A549 (cell line): ENCODE measurements at regions not wholly inside any gene's neighbourhood (a gene's known extent, or its start where the extent isn't known, plus 50 kb on each side); places are given as distances from the start of the nearest gene placed in this dataset.

Source experiments
- ATAC-seq, 2 experiments: fragments of 200-7000 bp in 1 of 2; fragments of >200 bp in 1 of 2; cut with Nextera tagmentation in 1 of 2; cut with Tn5 transposase in 1 of 2; 3 replicates each; pipeline versions ENCODE4 v1.8.0 to v1.9.1; 2018 to 2020; ENCODE audit warnings: mild to moderate bottlenecking in 1 of 2, moderate library complexity in 1 of 2
- CTCF ChIA-PET: fragments of 300-600 bp; sonication (Branson Sonifier 250); formaldehyde crosslinking; extraction: SDS; loops from one replicate; lab custom pipeline; 2021; ENCODE audit warnings: antibody characterized with exemption, inconsistent platforms; lab: Yijun Ruan, JAX
- POLR2A ChIA-PET: fragments of 350-600 bp; formaldehyde crosslinking; extraction: SDS; loops from one replicate; lab custom pipeline; 2021; ENCODE audit warnings: antibody characterized with exemption, inconsistent platforms; lab: Yijun Ruan, JAX
- DNase-seq, 2 experiments: peaks; one replicate each; pipeline versions ENCODE4 v3.0.0 to v3.0.0-alpha.2; 2011 to 2016; ENCODE audit warnings: low read depth in 1 of 2, low spot score in 1 of 2
- FAIRE-seq: peaks from 2 replicates; lab custom pipeline; 2011; peaks lifted over from hg19 to GRCh38; lab: Jason Lieb, UNC
- H3K27ac ChIP-seq, 2 experiments: fragments of >200 bp; sonication (Bioruptor Twin); formaldehyde crosslinking; 3 replicates each; pipeline ENCODE4 v1.5.1; 2016 to 2017
- H3K4me1 ChIP-seq: fragments of >200 bp; sonication (Bioruptor Twin); formaldehyde crosslinking; 3 replicates; pipeline ENCODE4 v1.6.1; 2016
- H3K4me2 ChIP-seq: fragments of >200 bp; sonication (Bioruptor Twin); formaldehyde crosslinking; 3 replicates; pipeline ENCODE4 v1.6.1; 2016
- H3K4me3 ChIP-seq: fragments of >200 bp; sonication (Bioruptor Twin); formaldehyde crosslinking; 3 replicates; pipeline ENCODE4 v1.5.1; 2016
- H3K9me3 ChIP-seq: fragments of >200 bp; sonication (Bioruptor Twin); formaldehyde crosslinking; 3 replicates; pipeline ENCODE4 v1.6.1; 2016
- CHD2 ChIP-seq: fragments of 150-350 bp; IDR thresholded peaks from 2 replicates; pipeline ENCODE4 v1.6.1; 2014; ENCODE audit warnings: low read length; ENCODE audit not compliant: partially characterized antibody
- EP300 ChIP-seq, 2 experiments: fragments of >200 bp; sonication (Bioruptor Twin); formaldehyde crosslinking; IDR thresholded peaks; 2 replicates in 1 of 2; 3 replicates in 1 of 2; pipeline ENCODE4 v1.6.1; 2016 to 2017
- FOSL2 ChIP-seq, 2 experiments: fragments of 450-650 bp in 1 of 2; fragments of >200 bp in 1 of 2; sonication (Bioruptor Twin) in 1 of 2; formaldehyde crosslinking; IDR thresholded peaks; 2 replicates each; pipeline versions ENCODE4 v1.5.0 to v1.6.1; 2016 to 2020; ENCODE audit warnings: mild to moderate bottlenecking in 1 of 2, moderate library complexity in 1 of 2
- HES2 ChIP-seq: fragments of >200 bp; sonication (Bioruptor Twin); formaldehyde crosslinking; IDR thresholded peaks from 2 replicates; pipeline ENCODE4 v1.6.1; 2016
- HEYL ChIP-seq: fragments of 250-450 bp; sonication (Bioruptor Pico); IDR thresholded peaks from 2 replicates; pipeline ENCODE4 v1.8.0; 2021; ENCODE audit warnings: mild to moderate bottlenecking, moderate library complexity
- HMGXB4 ChIP-seq: fragments of 250-450 bp; sonication (Bioruptor Pico); IDR thresholded peaks from 2 replicates; pipeline ENCODE4 v1.5.0; 2021; ENCODE audit warnings: mild to moderate bottlenecking, moderate library complexity, borderline replicate concordance
- HOXB5 ChIP-seq: fragments of 250-450 bp; sonication (Bioruptor Pico); IDR thresholded peaks from 2 replicates; pipeline ENCODE4 v1.5.0; 2020; ENCODE audit warnings: mild to moderate bottlenecking, moderate library complexity
- KDM5A ChIP-seq: fragments of 200-600 bp; sonication (generic); IDR thresholded peaks from 2 replicates; pipeline ENCODE4 v1.6.1; 2016; ENCODE audit warnings: antibody characterized with exemption, mild to moderate bottlenecking
- MAX ChIP-seq: IDR thresholded peaks from 2 replicates; pipeline ENCODE4 v1.6.1; 2012
- MYC ChIP-seq: IDR thresholded peaks from 2 replicates; pipeline ENCODE4 v1.6.1; 2012; ENCODE audit warnings: mild to moderate bottlenecking, inconsistent platforms, low read length, improper control_type of control experiment, borderline replicate concordance
- NFE2L2 ChIP-seq: fragments of 150-350 bp; conservative IDR thresholded peaks from 2 replicates; pipeline ENCODE4 v1.6.1; 2014; ENCODE audit warnings: low read length
- NPAS2 ChIP-seq: fragments of 250-450 bp; sonication (Bioruptor Pico); IDR thresholded peaks from 2 replicates; pipeline ENCODE4 v1.8.0; 2022; ENCODE audit warnings: mild to moderate bottlenecking, moderate library complexity, borderline replicate concordance
- NR3C1 ChIP-seq: fragments of >200 bp; sonication (Bioruptor Twin); formaldehyde crosslinking; IDR thresholded peaks from 3 replicates; pipeline ENCODE4 v1.6.1; 2017
- PHF8 ChIP-seq: fragments of 200-600 bp; sonication (generic); IDR thresholded peaks from 2 replicates; pipeline ENCODE4 v1.6.1; 2016; ENCODE audit warnings: low read depth, mild to moderate bottlenecking, antibody characterized with exemption, moderate library complexity, borderline replicate concordance
- POLR2A ChIP-seq: IDR thresholded peaks from 2 replicates; pipeline ENCODE4 v1.6.1; 2012; ENCODE audit warnings: mild to moderate bottlenecking, low read length
- RARB ChIP-seq: fragments of 250-450 bp; sonication (Bioruptor Pico); IDR thresholded peaks from 2 replicates; pipeline ENCODE4 v1.8.0; 2021; ENCODE audit warnings: mild to moderate bottlenecking, moderate library complexity
- RCOR1 ChIP-seq: fragments of 150-350 bp; IDR thresholded peaks from 2 replicates; pipeline ENCODE4 v1.6.1; 2014; ENCODE audit warnings: antibody characterized with exemption, low read length, low read depth
- RFX5 ChIP-seq: fragments of 450-650 bp; IDR thresholded peaks from 2 replicates; pipeline ENCODE4 v1.7.1; 2014; ENCODE audit warnings: antibody characterized with exemption, mild to moderate bottlenecking, moderate library complexity
- SREBF2 ChIP-seq: fragments of 450-650 bp; IDR thresholded peaks from 2 replicates; pipeline ENCODE4 v1.6.1; 2014; ENCODE audit warnings: mild to moderate bottlenecking, moderate library complexity
- TFCP2L1 ChIP-seq: fragments of 250-450 bp; sonication (Bioruptor Pico); IDR thresholded peaks from 2 replicates; pipeline ENCODE4 v1.5.0; 2021; ENCODE audit warnings: mild to moderate bottlenecking
- TP53 ChIP-seq: fragments of 250-450 bp; sonication (Bioruptor Pico); IDR thresholded peaks from 2 replicates; pipeline ENCODE4 v1.5.0; 2021; ENCODE audit warnings: mild to moderate bottlenecking, moderate library complexity
- ZSCAN20 ChIP-seq: fragments of 250-450 bp; sonication (Bioruptor Pico); IDR thresholded peaks from 2 replicates; pipeline ENCODE4 v1.8.0; 2022; ENCODE audit warnings: mild to moderate bottlenecking, moderate library complexity
- WGBS: methylation state at CpG from one replicate; pipeline ENCODE4 v1.1.6; 2017; ENCODE audit errors: missing lambda C conversion rate; 5-methylcytosine and 5-hydroxymethylcytosine counted together
- TF ChIP-seq, protein P1 (sequence below): fragments of 250-450 bp; sonication (Bioruptor Pico); IDR thresholded peaks from 2 replicates; pipeline ENCODE4 v1.5.0; 2020; ENCODE audit warnings: low read depth, mild to moderate bottlenecking, moderate library complexity
- TF ChIP-seq, protein P2 (sequence below): fragments of 450-650 bp; IDR thresholded peaks from 2 replicates; pipeline ENCODE4 v1.6.1; 2014; ENCODE audit warnings: antibody characterized with exemption

- CTCF ChIA-PET = no interaction called here
- no peaks in the 10 kb centered on the region for H3K9me3 ChIP-seq
- no peaks in the 10 kb centered on the region for H3K4me1 ChIP-seq
- 0% methylated on average over 1 of the region's 1 CpG for WGBS
- ATAC-seq (no peak), DNase-seq (no peak)
- TF ChIP-seq POLR2A (no peak), RFX5 (no peak), TP53 (CRISPR knock-in tag) (no peak), MYC (no peak), ZSCAN20 (CRISPR knock-in tag) (no peak), SREBF2 (no peak), KDM5A (no peak), NR3C1 (no peak), TFCP2L1 (no peak), EP300 (IDR thresholded peaks at IDR 0.05) (no peak), HEYL (no peak), HES2 (no peak), HOXB5 (CRISPR knock-in tag) (no peak), CHD2 (no peak), NPAS2 (CRISPR knock-in tag) (no peak), FOSL2 (IDR thresholded peaks at IDR 0.05) (no peak), FOSL2 (CRISPR knock-in tag; IDR thresholded peaks at IDR 0.05) (no peak), HMGXB4 (CRISPR knock-in tag) (no peak)
- TF ChIP-seq, protein P1, sequence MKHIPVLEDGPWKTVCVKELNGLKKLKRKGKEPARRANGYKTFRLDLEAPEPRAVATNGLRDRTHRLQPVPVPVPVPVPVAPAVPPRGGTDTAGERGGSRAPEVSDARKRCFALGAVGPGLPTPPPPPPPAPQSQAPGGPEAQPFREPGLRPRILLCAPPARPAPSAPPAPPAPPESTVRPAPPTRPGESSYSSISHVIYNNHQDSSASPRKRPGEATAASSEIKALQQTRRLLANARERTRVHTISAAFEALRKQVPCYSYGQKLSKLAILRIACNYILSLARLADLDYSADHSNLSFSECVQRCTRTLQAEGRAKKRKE (CRISPR knock-in tag) = no peak
- TF ChIP-seq, all 56 proteins: peak for 0
- POLR2A ChIA-PET = no interaction called here
- Histone ChIP-seq H3K4me3 (no peak overlapping the region), H3K27ac (no peak overlapping the region), H3K4me2 (no peak overlapping the region)
- no peak for FAIRE-seq
These were observed 840.2 kb upstream of the C9orf72 start for GRCh38 chr9:28413471-28413870.

DNA sequence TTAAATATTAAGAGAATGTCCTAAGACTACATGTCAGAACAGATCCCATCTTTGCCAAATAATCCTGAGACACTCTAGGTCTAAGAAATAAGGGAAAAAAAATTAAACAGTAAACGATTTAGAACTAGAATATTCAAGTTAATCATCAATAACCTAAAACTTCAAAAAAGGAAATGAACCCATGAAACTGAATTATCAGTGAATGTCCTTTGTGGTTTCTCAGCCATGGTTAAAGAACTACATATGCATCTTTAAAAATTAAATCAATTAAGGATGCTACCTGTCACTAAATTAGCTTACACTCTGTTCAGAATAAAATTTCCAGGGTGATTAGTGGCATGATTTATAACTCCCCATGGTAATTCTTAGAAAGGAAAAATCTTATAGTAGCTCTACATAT lies 850.0 kb upstream of the C9orf72 start:
- Histone ChIP-seq H3K4me1 (no peaks in the 10 kb centered on the region), H3K27ac (no peak overlapping the region), H3K4me2 (no peak overlapping the region), H3K9me3 (no peaks in the 10 kb centered on the region), H3K4me3 (no peak overlapping the region)
- WGBS = 0% methylated on average over 1 of the region's 1 CpG
- ATAC-seq (no peak), DNase-seq (no peak), FAIRE-seq (no peak)
- TF ChIP-seq ZSCAN20 (CRISPR knock-in tag) (no peak), PHF8 (no peak), RARB (CRISPR knock-in tag) (no peak), RCOR1 (no peak), MAX (no peak), TFCP2L1 (no peak), TP53 (CRISPR knock-in tag) (no peak), NFE2L2 (no peak), MYC (no peak)
- TF ChIP-seq, protein P2, sequence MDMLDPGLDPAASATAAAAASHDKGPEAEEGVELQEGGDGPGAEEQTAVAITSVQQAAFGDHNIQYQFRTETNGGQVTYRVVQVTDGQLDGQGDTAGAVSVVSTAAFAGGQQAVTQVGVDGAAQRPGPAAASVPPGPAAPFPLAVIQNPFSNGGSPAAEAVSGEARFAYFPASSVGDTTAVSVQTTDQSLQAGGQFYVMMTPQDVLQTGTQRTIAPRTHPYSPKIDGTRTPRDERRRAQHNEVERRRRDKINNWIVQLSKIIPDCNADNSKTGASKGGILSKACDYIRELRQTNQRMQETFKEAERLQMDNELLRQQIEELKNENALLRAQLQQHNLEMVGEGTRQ = no peak
- ChIA-PET CTCF (no interaction called here), POLR2A (no interaction called here)
